ENCODE measurements at regions not wholly inside any gene's neighbourhood (a gene's known extent, or its start where the extent isn't known, plus 50 kb on each side); places are given as distances from the start of the nearest gene placed in this dataset.

DNA sequence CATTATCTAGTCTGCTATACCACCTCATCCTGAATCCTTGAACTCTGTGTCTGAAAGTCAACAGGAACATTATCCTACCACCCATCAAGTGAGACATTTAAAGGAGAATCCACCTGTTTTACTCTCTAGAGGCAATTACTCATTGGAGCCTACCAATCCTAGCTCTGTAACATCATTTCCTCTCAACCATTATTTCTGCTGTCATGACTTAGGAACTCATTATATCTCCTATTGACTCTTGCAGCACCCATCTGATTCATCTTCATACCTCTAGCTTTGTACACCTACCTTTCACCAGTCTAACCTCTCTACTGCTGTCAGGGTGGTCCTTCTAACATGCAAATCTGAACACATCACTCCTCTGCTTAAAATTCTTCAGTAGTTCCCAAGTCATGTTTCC lies 481.5 kb downstream of the NFIB start:
- H3K4me3 ChIP-seq (ENCODE audit: low read depth, low read length), result no peak overlapping the region
- no peaks in the 10 kb centered on the region for H3K36me3 ChIP-seq
- no peaks in the 10 kb centered on the region for H3K4me1 ChIP-seq
- TF ChIP-seq, protein P1, sequence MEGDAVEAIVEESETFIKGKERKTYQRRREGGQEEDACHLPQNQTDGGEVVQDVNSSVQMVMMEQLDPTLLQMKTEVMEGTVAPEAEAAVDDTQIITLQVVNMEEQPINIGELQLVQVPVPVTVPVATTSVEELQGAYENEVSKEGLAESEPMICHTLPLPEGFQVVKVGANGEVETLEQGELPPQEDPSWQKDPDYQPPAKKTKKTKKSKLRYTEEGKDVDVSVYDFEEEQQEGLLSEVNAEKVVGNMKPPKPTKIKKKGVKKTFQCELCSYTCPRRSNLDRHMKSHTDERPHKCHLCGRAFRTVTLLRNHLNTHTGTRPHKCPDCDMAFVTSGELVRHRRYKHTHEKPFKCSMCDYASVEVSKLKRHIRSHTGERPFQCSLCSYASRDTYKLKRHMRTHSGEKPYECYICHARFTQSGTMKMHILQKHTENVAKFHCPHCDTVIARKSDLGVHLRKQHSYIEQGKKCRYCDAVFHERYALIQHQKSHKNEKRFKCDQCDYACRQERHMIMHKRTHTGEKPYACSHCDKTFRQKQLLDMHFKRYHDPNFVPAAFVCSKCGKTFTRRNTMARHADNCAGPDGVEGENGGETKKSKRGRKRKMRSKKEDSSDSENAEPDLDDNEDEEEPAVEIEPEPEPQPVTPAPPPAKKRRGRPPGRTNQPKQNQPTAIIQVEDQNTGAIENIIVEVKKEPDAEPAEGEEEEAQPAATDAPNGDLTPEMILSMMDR (IDR thresholded peaks at IDR 0.05; ENCODE audit: low read depth, low read length), result no peak
- no peak for DNase-seq
- H3K27me3 ChIP-seq, result no peaks in the 10 kb centered on the region
- peaks cover 2% of the 10 kb centered on the region; the same call in 1 of the 2 replicates for H3K9me3 ChIP-seq

DNA sequence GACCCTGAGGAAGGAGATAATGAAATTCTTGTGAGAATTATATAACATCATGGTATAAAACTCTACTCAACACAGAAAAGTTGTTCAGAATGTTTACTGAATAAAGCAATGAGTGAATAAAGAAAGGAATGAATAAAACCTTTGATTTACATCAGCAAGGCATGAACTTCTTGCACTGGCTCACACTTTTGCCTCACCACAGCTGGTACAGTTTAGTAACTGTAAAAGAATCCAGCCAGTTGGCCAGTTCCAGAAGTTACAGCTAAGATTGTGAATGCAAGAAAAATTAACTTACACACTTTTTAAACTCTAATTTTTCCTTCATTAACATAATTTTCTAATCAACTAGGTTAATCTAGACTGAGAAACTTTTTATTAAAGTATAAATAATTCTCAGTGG lies 490.9 kb downstream of the NFIB start:
- Histone ChIP-seq H3K27me3 (no peaks in the 10 kb centered on the region), H3K36me3 (no peaks in the 10 kb centered on the region), H3K4me3 (ENCODE audit: low read depth, low read length) (no peak overlapping the region), H3K9me3 (no peaks in the 10 kb centered on the region), H3K4me1 (no peaks in the 10 kb centered on the region)
- DNase-seq, result no peak
- TF ChIP-seq, protein P1 (IDR thresholded peaks at IDR 0.05; ENCODE audit: low read depth, low read length), result no peak

DNA sequence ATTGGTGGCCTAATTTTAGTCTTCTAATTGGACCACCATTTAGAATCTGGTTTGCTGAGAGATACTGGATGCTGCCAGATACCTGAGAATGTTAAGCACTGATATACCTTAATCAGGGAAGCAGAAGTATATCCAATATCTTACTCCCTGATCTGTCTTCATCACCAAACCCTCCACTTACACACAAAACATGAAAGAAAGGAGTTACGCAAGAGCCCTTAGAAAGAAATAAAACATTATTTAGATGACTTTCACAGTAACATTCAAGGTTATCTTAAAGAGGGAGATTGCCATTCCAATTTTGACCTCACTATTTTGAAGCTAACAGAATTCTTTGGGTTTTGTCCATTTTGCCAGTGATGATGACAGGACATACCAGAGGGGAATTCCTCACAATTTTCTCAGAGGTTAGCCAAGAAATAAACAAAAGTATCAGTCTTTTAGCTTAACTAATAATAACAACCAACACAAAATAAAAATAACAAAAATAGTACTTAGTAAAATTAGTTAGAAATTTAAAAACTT lies 496.1 kb downstream of the NFIB start:
- no peaks in the 10 kb centered on the region for H3K9me3 ChIP-seq
- DNase-seq, result no peak
- H3K27me3 ChIP-seq, result no peaks in the 10 kb centered on the region
- H3K4me1 ChIP-seq, result no peaks in the 10 kb centered on the region
- TF ChIP-seq, protein P1 (IDR thresholded peaks at IDR 0.05; ENCODE audit: low read depth, low read length), result no peak
- H3K4me3 ChIP-seq (ENCODE audit: low read depth, low read length), result no peak overlapping the region
- H3K36me3 ChIP-seq, result no peaks in the 10 kb centered on the region

DNA sequence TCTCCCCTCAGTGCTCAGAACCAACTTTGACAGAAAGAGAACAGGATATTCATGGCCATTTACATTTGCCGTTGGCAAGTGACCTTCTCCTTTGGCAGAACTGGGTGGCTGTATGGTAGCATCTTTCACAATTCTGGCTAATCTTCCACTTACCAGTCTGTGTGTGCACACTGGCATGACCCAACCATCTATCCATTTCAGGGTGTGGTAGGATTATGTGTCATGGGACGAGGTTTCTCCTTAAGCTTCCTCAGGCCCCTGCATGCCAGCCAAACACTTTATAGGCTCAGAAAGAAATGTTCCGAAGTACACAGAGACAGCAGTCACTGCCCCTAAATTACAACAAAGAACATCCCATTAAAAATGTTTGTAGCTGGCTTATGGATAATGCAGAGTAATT lies 497.1 kb downstream of the NFIB start:
- TF ChIP-seq, protein P1 (IDR thresholded peaks at IDR 0.05; ENCODE audit: low read depth, low read length), result no peak
- Histone ChIP-seq H3K4me3 (ENCODE audit: low read depth, low read length) (no peak overlapping the region), H3K36me3 (no peaks in the 10 kb centered on the region), H3K4me1 (no peaks in the 10 kb centered on the region), H3K9me3 (no peaks in the 10 kb centered on the region), H3K27me3 (no peaks in the 10 kb centered on the region)
- DNase-seq, result no peak

DNA sequence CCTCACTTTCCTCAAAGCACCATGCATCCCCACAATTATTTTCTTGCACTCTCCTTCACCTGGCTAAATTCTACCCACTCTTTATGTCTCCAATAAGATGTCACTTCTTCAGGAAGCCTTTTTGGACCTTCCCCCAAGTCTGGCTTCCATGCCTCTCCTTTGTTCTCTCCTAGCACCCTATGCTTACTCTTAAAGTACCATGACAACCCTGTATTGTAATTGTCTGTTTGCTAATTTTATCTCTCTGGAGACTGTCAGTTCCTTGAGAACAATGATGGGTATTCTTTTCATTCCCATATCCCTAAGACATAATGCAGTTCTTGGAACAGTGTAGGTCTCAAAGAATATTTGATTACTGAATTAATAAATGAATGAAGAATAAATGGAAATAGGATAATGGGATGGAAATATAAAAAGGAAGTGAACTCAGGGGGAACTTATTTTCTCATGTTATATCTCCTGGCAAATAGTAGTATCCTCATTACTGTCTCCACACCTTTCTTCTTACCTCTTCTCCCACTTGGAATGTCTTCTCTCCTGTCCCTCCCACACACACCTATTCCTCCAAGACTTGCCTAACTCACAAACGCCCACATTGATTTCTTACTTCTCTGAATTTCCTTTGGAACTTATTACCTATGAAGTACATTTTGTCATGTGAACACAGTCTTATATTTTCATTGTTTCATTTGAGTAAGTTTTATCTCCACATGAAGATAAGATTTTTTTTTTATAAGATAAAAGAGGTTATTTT lies 499.1 kb downstream of the NFIB start:
- no peaks in the 10 kb centered on the region for H3K27me3 ChIP-seq
- TF ChIP-seq, protein P1 (IDR thresholded peaks at IDR 0.05; ENCODE audit: low read depth, low read length), result no peak
- DNase-seq, result no peak
- no peaks in the 10 kb centered on the region for H3K4me1 ChIP-seq
- no peak overlapping the region for H3K4me3 ChIP-seq (ENCODE audit: low read depth, low read length)
- no peaks in the 10 kb centered on the region for H3K9me3 ChIP-seq
- no peaks in the 10 kb centered on the region for H3K36me3 ChIP-seq

DNA sequence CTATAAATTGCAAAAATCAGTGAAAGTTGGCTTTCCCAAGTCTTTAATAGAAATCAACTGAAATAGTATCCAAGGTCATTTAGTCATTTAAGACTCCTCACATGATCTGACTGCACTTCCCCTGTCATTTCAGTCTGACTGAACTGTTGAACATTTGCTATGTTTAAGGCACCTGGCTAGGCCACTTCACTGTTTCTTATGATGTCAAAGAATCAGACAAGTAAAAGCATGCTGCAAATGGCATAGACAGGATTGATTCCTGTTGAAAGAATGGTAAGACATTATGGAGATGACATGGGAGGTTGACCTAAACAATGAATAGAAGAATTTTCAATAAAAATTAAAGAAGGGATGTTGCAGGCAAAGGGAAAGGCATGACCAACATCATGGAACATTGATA lies 502.1 kb downstream of the NFIB start:
- Histone ChIP-seq H3K36me3 (no peaks in the 10 kb centered on the region), H3K27me3 (no peaks in the 10 kb centered on the region), H3K4me3 (ENCODE audit: low read depth, low read length) (no peak overlapping the region), H3K4me1 (no peaks in the 10 kb centered on the region), H3K9me3 (no peaks in the 10 kb centered on the region)
- no peak for DNase-seq
- TF ChIP-seq, protein P1 (IDR thresholded peaks at IDR 0.05; ENCODE audit: low read depth, low read length), result no peak

All from BE2C (cell line).